Neural progenitor cell (in vitro differentiated cells): ENCODE measurements at regions not wholly inside any gene's neighbourhood (a gene's known extent, or its start where the extent isn't known, plus 50 kb on each side); places are given as distances from the start of the nearest gene placed in this dataset.

Experiments used
- DNase-seq: peaks from one replicate; pipeline ENCODE4 v3.0.0-alpha.2; 2016; ENCODE audit warnings: low spot score
- H2AFZ ChIP-seq: fragments of 200-600 bp; sonication (generic); replicated peaks from 2 replicates; pipeline ENCODE4 v1.6.1; 2016; ENCODE audit warnings: antibody characterized with exemption
- H3F3A ChIP-seq: fragments of 200-600 bp; sonication (generic); 2 replicates; pipeline ENCODE4 v1.6.1; 2016; ENCODE audit warnings: antibody characterized with exemption, low read depth
- H3K27ac ChIP-seq: fragments of 200-600 bp; sonication (generic); 2 replicates; pipeline ENCODE4 v1.5.1; 2016; ENCODE audit warnings: mild to moderate bottlenecking
- H3K27me3 ChIP-seq: fragments of 200-600 bp; sonication (generic); 2 replicates; pipeline ENCODE4 v1.6.1; 2016; ENCODE audit warnings: mild to moderate bottlenecking, moderate library complexity
- H3K36me3 ChIP-seq: fragments of 200-600 bp; sonication (generic); 2 replicates; pipeline ENCODE4 v1.5.1; 2016
- H3K4me1 ChIP-seq: fragments of 200-600 bp; sonication (generic); 2 replicates; pipeline ENCODE4 v1.6.1; 2016; ENCODE audit warnings: mixed run types
- H3K4me2 ChIP-seq: fragments of 200-600 bp; sonication (generic); 2 replicates; pipeline ENCODE4 v1.6.1; 2016
- H3K4me3 ChIP-seq: fragments of 200-600 bp; sonication (generic); 2 replicates; pipeline ENCODE4 v1.5.1; 2016
- H3K79me2 ChIP-seq: fragments of 200-600 bp; sonication (generic); 2 replicates; pipeline ENCODE4 v1.6.1; 2016; ENCODE audit warnings: low read depth
- H3K9ac ChIP-seq: fragments of 200-600 bp; sonication (generic); 2 replicates; pipeline ENCODE4 v1.6.1; 2016
- H3K9me3 ChIP-seq: fragments of 200-600 bp; sonication (generic); 2 replicates; pipeline ENCODE4 v1.5.1; 2016; ENCODE audit warnings: low read depth
- H4K20me1 ChIP-seq: fragments of 200-600 bp; sonication (generic); 2 replicates; pipeline ENCODE4 v1.6.1; 2016; ENCODE audit warnings: low read depth
- H3K27ac Mint-ChIP-seq: 3 replicates; pipeline ENCODE4 v1.8.0; 2021; ENCODE audit warnings: mixed read lengths
- H3K27me3 Mint-ChIP-seq: 2 replicates; pipeline ENCODE4 v1.8.0; 2022; ENCODE audit warnings: low read depth, mild to moderate bottlenecking, inconsistent platforms, moderate library complexity, mixed read lengths; ENCODE audit not compliant: insufficient read depth
- H3K36me3 Mint-ChIP-seq: 3 replicates; pipeline ENCODE4 v1.8.0; 2021; ENCODE audit warnings: mixed read lengths
- H3K4me1 Mint-ChIP-seq: 3 replicates; pipeline ENCODE4 v1.8.0; 2021; ENCODE audit warnings: mixed read lengths
- H3K4me3 Mint-ChIP-seq: 3 replicates; pipeline ENCODE4 v1.8.0; 2021; ENCODE audit warnings: mild to moderate bottlenecking, moderate library complexity, mixed read lengths
- H3K9me3 Mint-ChIP-seq: 3 replicates; pipeline ENCODE4 v1.8.0; 2020; ENCODE audit warnings: mixed read lengths
- CTCF ChIP-seq: fragments of 200-600 bp; sonication (generic); IDR thresholded peaks from 2 replicates; pipeline ENCODE4 v1.5.1; 2017; ENCODE audit warnings: antibody characterized with exemption, mild to moderate bottlenecking
- EZH2 ChIP-seq: fragments of 200-600 bp; sonication (generic); IDR thresholded peaks from 2 replicates; pipeline ENCODE4 v1.6.1; 2017; ENCODE audit warnings: antibody characterized with exemption, mild to moderate bottlenecking, moderate library complexity
- EZH2phosphoT487 ChIP-seq: fragments of 200-600 bp; sonication (generic); IDR thresholded peaks from 2 replicates; pipeline ENCODE4 v1.6.1; 2017; ENCODE audit warnings: antibody characterized with exemption

DNA sequence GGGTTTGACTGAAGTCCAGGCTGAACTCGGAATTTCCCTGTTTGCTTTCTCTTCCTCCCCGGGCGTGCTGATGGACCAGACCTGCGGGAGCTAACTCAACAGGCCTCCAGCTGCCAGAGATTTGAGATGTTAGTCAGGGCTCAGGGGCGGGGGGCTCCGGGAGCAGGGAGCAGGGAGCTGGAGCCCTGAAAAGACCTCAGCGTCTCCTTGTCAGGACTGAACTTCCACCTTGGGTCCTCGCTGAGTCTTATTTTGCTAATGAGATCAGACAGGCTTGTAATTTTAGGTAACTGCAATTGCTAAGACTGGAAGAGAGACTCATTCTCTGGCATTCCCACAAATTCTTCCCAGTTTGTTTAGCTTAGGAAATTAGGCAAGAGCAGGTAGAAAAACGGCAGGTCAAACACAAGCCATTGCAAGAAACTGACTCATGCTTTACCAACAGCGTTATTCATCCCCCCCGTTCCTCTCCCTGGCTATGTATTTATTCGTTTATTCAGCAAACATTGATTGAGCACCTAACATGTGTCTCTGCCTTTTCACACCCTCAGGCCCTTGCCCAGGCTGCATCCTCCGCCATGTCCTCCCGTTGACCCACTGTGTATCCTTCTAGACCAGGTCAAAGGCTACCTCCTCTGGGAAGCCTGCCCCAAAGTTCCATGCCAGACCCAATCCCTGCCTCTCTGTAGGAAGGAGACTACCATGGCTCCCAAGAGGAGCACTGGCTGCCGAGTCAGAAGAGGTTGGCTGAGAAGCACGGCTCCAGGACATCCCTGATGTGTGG is 80.4 kb upstream of the DIO3 start:
- Histone ChIP-seq H3K4me3 (no peak overlapping the region), H3K36me3 (no peaks in the 10 kb centered on the region), H3K27ac (no peak overlapping the region), H3K9me3 (peaks cover 4% of the 10 kb centered on the region), H3K4me1 (no peaks in the 10 kb centered on the region), H3K9ac (no peak overlapping the region), H3K27me3 (no peaks in the 10 kb centered on the region), H4K20me1 (no peaks in the 10 kb centered on the region), H2AFZ (no peak overlapping the region), H3K79me2 (no peaks in the 10 kb centered on the region), H3K4me2 (no peak overlapping the region), H3F3A (no peaks in the 10 kb centered on the region)
- H3K4me3 Mint-ChIP-seq = no peak overlapping the region
- H3K4me1 Mint-ChIP-seq = peaks cover 18% of the 10 kb centered on the region
- DNase-seq = no peak
- H3K9me3 Mint-ChIP-seq = peaks cover 12% of the 10 kb centered on the region
- peaks cover 3% of the 10 kb centered on the region for H3K27me3 Mint-ChIP-seq
- no peak for TF ChIP-seq CTCF
- TF ChIP-seq EZH2 = no peak
- no peak for TF ChIP-seq EZH2phosphoT487
- no peak overlapping the region for H3K27ac Mint-ChIP-seq
- no peaks in the 10 kb centered on the region for H3K36me3 Mint-ChIP-seq

DNA sequence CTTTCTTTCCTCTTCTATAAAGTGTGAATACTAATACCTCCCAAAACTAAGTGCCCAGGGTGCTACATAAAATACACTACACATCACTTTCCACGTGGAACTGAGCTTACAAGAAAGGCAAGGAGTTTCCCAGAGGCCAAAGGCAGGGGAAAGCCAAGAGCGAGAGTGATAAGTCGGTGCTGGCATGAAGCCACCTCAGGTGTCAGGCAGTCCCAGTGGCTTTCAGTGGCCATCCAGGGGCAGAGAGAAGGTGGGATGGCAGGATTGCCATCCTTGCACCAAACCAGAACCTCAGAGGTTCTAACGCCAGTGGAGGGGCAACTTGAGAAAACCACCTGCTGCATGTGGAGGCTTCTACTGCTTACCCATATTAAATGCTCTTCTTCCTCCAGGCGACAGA is 79.7 kb upstream of the DIO3 start:
- Histone ChIP-seq H3K79me2 (no peaks in the 10 kb centered on the region), H4K20me1 (no peaks in the 10 kb centered on the region), H3F3A (no peaks in the 10 kb centered on the region), H3K27ac (no peak overlapping the region), H3K9ac (no peak overlapping the region), H3K4me1 (no peaks in the 10 kb centered on the region), H3K9me3 (peaks cover 4% of the 10 kb centered on the region), H3K27me3 (no peaks in the 10 kb centered on the region), H3K4me3 (no peak overlapping the region), H3K4me2 (no peak overlapping the region), H3K36me3 (no peaks in the 10 kb centered on the region), H2AFZ (no peak overlapping the region)
- DNase-seq = no peak
- H3K36me3 Mint-ChIP-seq = no peaks in the 10 kb centered on the region
- peaks cover 13% of the 10 kb centered on the region for H3K4me1 Mint-ChIP-seq
- TF ChIP-seq EZH2phosphoT487 = no peak
- no peak for TF ChIP-seq CTCF
- no peak for TF ChIP-seq EZH2
- no peak overlapping the region for H3K4me3 Mint-ChIP-seq
- peaks cover 3% of the 10 kb centered on the region for H3K27me3 Mint-ChIP-seq
- peaks cover 12% of the 10 kb centered on the region for H3K9me3 Mint-ChIP-seq
- H3K27ac Mint-ChIP-seq = no peak overlapping the region

DNA sequence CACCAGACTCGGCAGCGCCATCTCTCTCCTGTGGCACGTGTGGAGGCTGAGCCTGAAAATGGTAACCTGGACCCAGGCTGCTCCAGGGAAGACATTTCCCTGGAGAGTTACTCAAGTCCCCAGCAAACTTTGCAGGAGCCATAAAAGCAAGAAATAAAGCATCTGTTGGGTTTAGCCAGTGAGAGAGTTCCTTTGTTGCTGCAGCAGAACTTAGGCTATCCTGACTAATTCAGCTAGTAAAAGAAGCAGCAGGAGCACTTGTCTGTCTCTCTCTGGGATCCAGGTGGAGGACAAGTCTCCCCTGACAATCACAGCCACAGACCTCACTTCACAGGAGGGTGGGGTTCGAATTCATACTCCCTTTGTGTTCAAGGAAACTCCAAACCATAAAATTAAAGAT is 79.2 kb upstream of the DIO3 start:
- no peak for DNase-seq
- Histone ChIP-seq H3K27me3 (no peaks in the 10 kb centered on the region), H3K9me3 (peaks cover 4% of the 10 kb centered on the region), H4K20me1 (no peaks in the 10 kb centered on the region), H3K4me3 (no peak overlapping the region), H3K4me2 (no peak overlapping the region), H3K4me1 (no peaks in the 10 kb centered on the region), H3F3A (no peaks in the 10 kb centered on the region), H3K9ac (no peak overlapping the region), H3K27ac (no peak overlapping the region), H3K36me3 (no peaks in the 10 kb centered on the region), H3K79me2 (no peaks in the 10 kb centered on the region), H2AFZ (no peak overlapping the region)
- peaks cover 7% of the 10 kb centered on the region for H3K4me1 Mint-ChIP-seq
- no peak overlapping the region for H3K4me3 Mint-ChIP-seq
- TF ChIP-seq EZH2 (no peak), EZH2phosphoT487 (no peak), CTCF (no peak)
- no peaks in the 10 kb centered on the region for H3K36me3 Mint-ChIP-seq
- peaks cover 3% of the 10 kb centered on the region for H3K27me3 Mint-ChIP-seq
- no peak overlapping the region for H3K27ac Mint-ChIP-seq
- H3K9me3 Mint-ChIP-seq = peaks cover 12% of the 10 kb centered on the region
